ENCODE measurements at regions not wholly inside any gene's neighbourhood (a gene's known extent, or its start where the extent isn't known, plus 50 kb on each side); places are given as distances from the start of the nearest gene placed in this dataset.

GRCh38 chr9:118418887-118419565, 714.8 kb downstream of the TLR4 start:
- TF ChIP-seq ATF3 (IDR thresholded peaks at IDR 0.05; ENCODE audit: borderline replicate concordance, extremely low read depth, low read depth, low read length) = no peak
- TF ChIP-seq, protein P1, sequence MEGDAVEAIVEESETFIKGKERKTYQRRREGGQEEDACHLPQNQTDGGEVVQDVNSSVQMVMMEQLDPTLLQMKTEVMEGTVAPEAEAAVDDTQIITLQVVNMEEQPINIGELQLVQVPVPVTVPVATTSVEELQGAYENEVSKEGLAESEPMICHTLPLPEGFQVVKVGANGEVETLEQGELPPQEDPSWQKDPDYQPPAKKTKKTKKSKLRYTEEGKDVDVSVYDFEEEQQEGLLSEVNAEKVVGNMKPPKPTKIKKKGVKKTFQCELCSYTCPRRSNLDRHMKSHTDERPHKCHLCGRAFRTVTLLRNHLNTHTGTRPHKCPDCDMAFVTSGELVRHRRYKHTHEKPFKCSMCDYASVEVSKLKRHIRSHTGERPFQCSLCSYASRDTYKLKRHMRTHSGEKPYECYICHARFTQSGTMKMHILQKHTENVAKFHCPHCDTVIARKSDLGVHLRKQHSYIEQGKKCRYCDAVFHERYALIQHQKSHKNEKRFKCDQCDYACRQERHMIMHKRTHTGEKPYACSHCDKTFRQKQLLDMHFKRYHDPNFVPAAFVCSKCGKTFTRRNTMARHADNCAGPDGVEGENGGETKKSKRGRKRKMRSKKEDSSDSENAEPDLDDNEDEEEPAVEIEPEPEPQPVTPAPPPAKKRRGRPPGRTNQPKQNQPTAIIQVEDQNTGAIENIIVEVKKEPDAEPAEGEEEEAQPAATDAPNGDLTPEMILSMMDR (IDR thresholded peaks at IDR 0.05 in 2 of 3, conservative IDR thresholded peaks at IDR 0.05 in 1 of 3; ENCODE audit: control insufficient read depth in 2 of 3, extremely low read depth in 1 of 3, insufficient read depth in 1 of 3, low read depth in 3 of 3, low read length in 3 of 3) = no peak
- no peak for TF ChIP-seq SIN3A (IDR thresholded peaks at IDR 0.05; ENCODE audit: low read depth, low read length)
- TF ChIP-seq MXI1 (IDR thresholded peaks at IDR 0.05; ENCODE audit: low read depth, low read length) = no peak
- no peak for TF ChIP-seq ASH2L (IDR thresholded peaks at IDR 0.05; ENCODE audit: borderline replicate concordance, low read depth)
- TF ChIP-seq RCOR1 (conservative IDR thresholded peaks at IDR 0.05; ENCODE audit: low read depth, low read length) = no peak
- no peak for TF ChIP-seq CEBPB (IDR thresholded peaks at IDR 0.05; ENCODE audit: borderline replicate concordance in 1 of 2, low read depth in 2 of 2, low read length in 2 of 2)
- no peak for TF ChIP-seq ZNF24 (IDR thresholded peaks at IDR 0.05)

Data from GM12878 (cell line).